WTC11 (cell line): ENCODE measurements at regions not wholly inside any gene's neighbourhood (a gene's known extent, or its start where the extent isn't known, plus 50 kb on each side); places are given as distances from the start of the nearest gene placed in this dataset.

Source experiments
- ATAC-seq: fragments of 200-7000 bp; cut with Tn5 transposase; 2 replicates; pipeline ENCODE4 v1.10.0; 2021; ENCODE audit warnings: mild to moderate bottlenecking, moderate library complexity
- CTCF ChIA-PET: fragments of 300-600 bp; sonication (Branson Sonifier 250); formaldehyde crosslinking; loops from one replicate; lab custom pipeline; 2021; ENCODE audit warnings: antibody characterized with exemption; lab: Charles Lee
- POLR2A ChIA-PET: fragments of 350-600 bp; sonication (Branson Sonifier 250); formaldehyde crosslinking; loops from one replicate; lab custom pipeline; 2021; ENCODE audit warnings: antibody characterized with exemption; lab: Charles Lee
- DNase-seq: peaks from one replicate; pipeline ENCODE4 v3.0.0; 2021; ENCODE audit warnings: low spot score
- H3K27ac Mint-ChIP-seq: 2 replicates; pipeline ENCODE4 v1.8.0; 2021; ENCODE audit warnings: mixed read lengths
- H3K27me3 Mint-ChIP-seq: 2 replicates; pipeline ENCODE4 v1.8.0; 2021; ENCODE audit warnings: low read depth, mild to moderate bottlenecking, moderate library complexity, mixed read lengths
- H3K36me3 Mint-ChIP-seq: 2 replicates; pipeline ENCODE4 v1.8.0; 2021; ENCODE audit warnings: mixed read lengths
- H3K4me1 Mint-ChIP-seq: 2 replicates; pipeline ENCODE4 v1.8.0; 2022; ENCODE audit warnings: mixed read lengths
- H3K4me3 Mint-ChIP-seq: 2 replicates; pipeline ENCODE4 v1.8.0; 2021; ENCODE audit warnings: mild to moderate bottlenecking, moderate library complexity, mixed read lengths
- H3K9me3 Mint-ChIP-seq: 2 replicates; pipeline ENCODE4 v1.8.0; 2021; ENCODE audit warnings: mixed read lengths
- AFF4 ChIP-seq: sonication (generic); formaldehyde crosslinking; IDR thresholded peaks from 2 replicates; pipeline ENCODE4 v1.8.1; 2023; ENCODE audit warnings: mild to moderate bottlenecking, missing genetic modification reagents, borderline replicate concordance
- AR ChIP-seq: fragments of 250-450 bp; sonication (Bioruptor Pico); IDR thresholded peaks from 2 replicates; pipeline ENCODE4 v1.9.0; 2021; ENCODE audit warnings: mild to moderate bottlenecking
- ATF6 ChIP-seq: sonication (generic); formaldehyde crosslinking; IDR thresholded peaks from 2 replicates; pipeline ENCODE4 v1.8.1; 2023; ENCODE audit warnings: mild to moderate bottlenecking, missing genetic modification reagents
- E2F5 ChIP-seq: sonication (generic); formaldehyde crosslinking; IDR thresholded peaks from 2 replicates; pipeline ENCODE4 v1.8.1; 2022; ENCODE audit warnings: mild to moderate bottlenecking, moderate library complexity, missing genetic modification reagents
- EMX1 ChIP-seq: fragments of 250-450 bp; sonication (Bioruptor Pico); IDR thresholded peaks from 2 replicates; pipeline ENCODE4 v1.8.0; 2021; ENCODE audit warnings: mild to moderate bottlenecking
- FOXK1 ChIP-seq: sonication (generic); formaldehyde crosslinking; IDR thresholded peaks from 2 replicates; pipeline ENCODE4 v1.8.0; 2022; ENCODE audit warnings: mild to moderate bottlenecking, moderate library complexity, missing genetic modification reagents
- FOXP1 ChIP-seq: sonication (generic); formaldehyde crosslinking; IDR thresholded peaks from 2 replicates; pipeline ENCODE4 v1.8.0; 2022; ENCODE audit warnings: missing genetic modification reagents, mild to moderate bottlenecking, moderate library complexity, borderline replicate concordance
- HMGXB4 ChIP-seq: sonication (generic); formaldehyde crosslinking; IDR thresholded peaks from 2 replicates; pipeline ENCODE4 v1.8.1; 2023; ENCODE audit warnings: mild to moderate bottlenecking, moderate library complexity, missing genetic modification reagents
- JUN ChIP-seq: sonication (generic); formaldehyde crosslinking; IDR thresholded peaks from 2 replicates; pipeline ENCODE4 v1.8.0; 2023; ENCODE audit warnings: mild to moderate bottlenecking, missing genetic modification reagents
- NFATC4 ChIP-seq: fragments of 250-450 bp; sonication (Bioruptor Pico); IDR thresholded peaks from 2 replicates; pipeline ENCODE4 v1.9.0; 2021; ENCODE audit warnings: mild to moderate bottlenecking
- OVOL2 ChIP-seq: fragments of 250-450 bp; sonication (Bioruptor Pico); IDR thresholded peaks from 2 replicates; pipeline ENCODE4 v1.9.0; 2021; ENCODE audit warnings: mild to moderate bottlenecking, borderline replicate concordance
- RELA ChIP-seq: sonication (generic); formaldehyde crosslinking; IDR thresholded peaks from 2 replicates; pipeline ENCODE4 v1.8.1; 2022; ENCODE audit warnings: missing genetic modification reagents, mild to moderate bottlenecking, borderline replicate concordance
- TEAD4 ChIP-seq: sonication (generic); formaldehyde crosslinking; IDR thresholded peaks from 2 replicates; pipeline ENCODE4 v1.8.0; 2022; ENCODE audit warnings: mild to moderate bottlenecking, missing genetic modification reagents
- ZNF219 ChIP-seq: sonication (generic); formaldehyde crosslinking; IDR thresholded peaks from 2 replicates; pipeline ENCODE4 v1.8.0; 2023; ENCODE audit warnings: missing genetic modification reagents, mild to moderate bottlenecking, borderline replicate concordance
- ZNF263 ChIP-seq: sonication (generic); formaldehyde crosslinking; IDR thresholded peaks from 2 replicates; pipeline ENCODE4 v1.8.1; 2022; ENCODE audit warnings: low read depth, mild to moderate bottlenecking, moderate library complexity, missing genetic modification reagents
- ZNF423 ChIP-seq: fragments of 250-450 bp; sonication (Bioruptor Pico); IDR thresholded peaks from 2 replicates; pipeline ENCODE4 v2.1.2; 2022; ENCODE audit warnings: mild to moderate bottlenecking, moderate library complexity
- ZNF425 ChIP-seq: fragments of 250-450 bp; sonication (Bioruptor Pico); conservative IDR thresholded peaks from 2 replicates; pipeline ENCODE4 v1.9.0; 2021; ENCODE audit warnings: mild to moderate bottlenecking
- ZNF532 ChIP-seq: fragments of 250-450 bp; sonication (Bioruptor Pico); IDR thresholded peaks from 2 replicates; pipeline ENCODE4 v1.9.0; 2021; ENCODE audit warnings: mild to moderate bottlenecking, borderline replicate concordance

- DNase-seq: no peak
- Mint-ChIP-seq H3K27me3 (no peaks in the 10 kb centered on the region; the same call in 1 of the 2 replicates), H3K9me3 (peaks cover 9% of the 10 kb centered on the region), H3K4me3 (no peak overlapping the region)
- CTCF ChIA-PET: no interaction called here
- TF ChIP-seq ZNF425 (CRISPR knock-in tag) (no peak), ZNF263 (CRISPR knock-in tag) (no peak), ATF6 (no peak), TEAD4 (no peak), NFATC4 (CRISPR knock-in tag) (no peak), FOXK1 (CRISPR knock-in tag) (no peak), RELA (no peak), ZNF423 (no peak), HMGXB4 (CRISPR knock-in tag) (no peak), FOXP1 (CRISPR knock-in tag) (no peak), JUN (CRISPR knock-in tag) (no peak), E2F5 (CRISPR knock-in tag) (no peak)
- TF ChIP-seq, all 79 proteins: peak for 0
- H3K4me1 Mint-ChIP-seq: peaks cover 18% of the 10 kb centered on the region
- POLR2A ChIA-PET: interaction anchor here (0.7 kb wide), 1 partner anchor 747 kb away, joined by 3 read pairs; no protein-coding TSS in a partner anchor
- no peak for ATAC-seq
- peaks cover 2% of the 10 kb centered on the region for H3K36me3 Mint-ChIP-seq
- H3K27ac Mint-ChIP-seq: no peak overlapping the region
These were observed 90.0 kb upstream of the PLEKHA5 start for GRCh38 chr12:19039515-19039914.

GRCh38 chr12:19042221-19042620 is 87.3 kb upstream of the PLEKHA5 start:
- ChIA-PET CTCF (no interaction called here), POLR2A (no interaction called here)
- Mint-ChIP-seq H3K4me3 (no peak overlapping the region), H3K27ac (no peak overlapping the region), H3K4me1 (peaks cover 14% of the 10 kb centered on the region), H3K36me3 (no peaks in the 10 kb centered on the region; the same call in 1 of the 2 replicates), H3K27me3 (no peaks in the 10 kb centered on the region; the same call in 1 of the 2 replicates), H3K9me3 (peaks cover 2% of the 10 kb centered on the region)
- DNase-seq (no peak), ATAC-seq (no peak)
- no peak for TF ChIP-seq AFF4 (CRISPR knock-in tag)
- no peak for TF ChIP-seq AR (CRISPR knock-in tag)
- no peak for TF ChIP-seq ZNF532 (CRISPR knock-in tag)
- TF ChIP-seq EMX1: no peak
- no peak for TF ChIP-seq OVOL2 (CRISPR knock-in tag)
- no peak for TF ChIP-seq ZNF219 (CRISPR knock-in tag)
